Hepatocyte (in vitro differentiated cells): ENCODE measurements at regions not wholly inside any gene's neighbourhood (a gene's known extent, or its start where the extent isn't known, plus 50 kb on each side); places are given as distances from the start of the nearest gene placed in this dataset.

Experiments used
- CTCF ChIP-seq: fragments of 200-600 bp; sonication (generic); IDR thresholded peaks from 2 replicates; pipeline ENCODE4 v1.5.1; 2016; ENCODE audit warnings: antibody characterized with exemption, mild to moderate bottlenecking; ENCODE audit not compliant: poor library complexity
- EZH2 ChIP-seq: fragments of 200-600 bp; sonication (generic); IDR thresholded peaks from 2 replicates; pipeline ENCODE4 v1.6.1; 2016; ENCODE audit warnings: antibody characterized with exemption, mild to moderate bottlenecking, borderline replicate concordance

- TF ChIP-seq CTCF: no peak
- no peak for TF ChIP-seq EZH2
These were observed 302.7 kb upstream of the MEOX2 start for GRCh38 chr7:15989194-15989593.
